ENCODE measurements at regions not wholly inside any gene's neighbourhood (a gene's known extent, or its start where the extent isn't known, plus 50 kb on each side); places are given as distances from the start of the nearest gene placed in this dataset.

DNA sequence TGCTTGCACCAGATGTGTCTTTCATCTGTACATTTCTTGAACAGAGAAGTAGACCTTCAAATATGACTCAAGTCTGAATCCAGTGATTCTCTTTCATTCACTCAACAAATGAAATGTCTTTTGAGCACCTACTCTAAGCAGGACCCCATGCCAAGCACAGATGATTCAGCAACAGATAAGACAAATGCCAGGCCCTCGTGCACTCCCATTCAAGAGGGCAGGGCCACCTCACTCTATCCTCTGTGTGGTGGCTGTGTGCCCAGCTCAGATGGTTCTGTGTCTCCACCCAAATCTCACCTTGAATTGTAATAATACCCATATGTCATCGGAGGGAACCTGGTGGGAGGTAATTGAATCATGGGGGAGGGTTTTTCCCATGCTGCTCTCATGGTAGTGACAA is 74.1 kb upstream of the NKD1 start:
- Histone ChIP-seq H3K27me3 (ENCODE audit: low read depth, low read length) (0 out of 2 replicates have a peak, but pooled peaks cover 3% of the 10 kb centered on the region), H3K4me2 (ENCODE audit: low read length) (peak overlapping the region; percentile 97), H3K27ac (ENCODE audit: low read length) (peak overlapping the region; percentile 95), H3K4me3 (ENCODE audit: low read length) (peak overlapping the region; percentile 68), H4K20me1 (ENCODE audit: insufficient read depth, low read length) (no peaks in the 10 kb centered on the region), H3K9ac (ENCODE audit: low read length) (peak overlapping the region; percentile 59; the same call in 1 of the 2 replicates), H3K9me3 (ENCODE audit: insufficient read depth, low read length) (no peaks in the 10 kb centered on the region), H3K79me2 (ENCODE audit: low read length) (no peaks in the 10 kb centered on the region), H3K36me3 (replicated peaks; ENCODE audit: low read depth, low read length) (no peaks in the 10 kb centered on the region), H2AFZ (ENCODE audit: low read depth, low read length) (peak overlapping the region; percentile 4; the same call in 1 of the 2 replicates), H3K4me1 (ENCODE audit: low read length) (peaks cover 35% of the 10 kb centered on the region)
- TF ChIP-seq CTCF (IDR thresholded peaks at IDR 0.05; ENCODE audit: low read depth, low read length) (no peak), EZH2phosphoT487 (IDR thresholded peaks at IDR 0.05; ENCODE audit: low read depth) (no peak)

DNA sequence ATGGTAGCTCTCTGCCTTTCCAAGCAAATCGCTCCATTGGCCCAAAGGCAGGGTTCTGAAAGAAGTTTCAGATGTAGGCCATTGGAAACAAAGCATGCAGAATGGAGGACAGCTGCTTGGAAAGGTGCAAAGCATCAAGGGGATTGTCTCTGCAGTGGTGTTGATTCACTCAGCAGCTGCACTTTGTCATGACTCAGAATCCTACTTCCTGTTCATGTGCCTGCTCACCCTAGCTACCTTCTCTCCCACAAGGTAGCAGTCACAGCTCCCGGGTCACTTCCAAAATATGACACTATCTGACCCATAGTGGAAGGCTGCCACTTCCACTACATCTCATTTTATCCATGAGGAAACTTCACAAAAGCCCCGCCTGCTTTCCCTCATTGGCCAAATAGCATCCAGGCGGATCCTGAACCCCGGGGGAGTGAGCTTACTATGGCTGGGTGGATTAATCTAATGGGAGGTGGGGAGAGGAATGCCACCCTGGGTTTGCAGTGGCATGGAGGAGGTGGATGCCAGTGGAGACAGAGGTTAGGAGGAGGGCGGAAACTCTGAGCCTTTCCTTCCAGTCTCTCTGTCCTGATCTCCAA is 74.7 kb upstream of the NKD1 start:
- Histone ChIP-seq H3K4me3 (ENCODE audit: low read length) (peak overlapping the region; percentile 68), H3K79me2 (ENCODE audit: low read length) (no peaks in the 10 kb centered on the region), H3K9ac (ENCODE audit: low read length) (peak overlapping the region; percentile 59), H3K27ac (ENCODE audit: low read length) (peak overlapping the region; percentile 95), H3K27me3 (ENCODE audit: low read depth, low read length) (0 out of 2 replicates have a peak, but pooled peaks cover 3% of the 10 kb centered on the region), H2AFZ (ENCODE audit: low read depth, low read length) (peak overlapping the region; percentile 28; the same call in 1 of the 2 replicates), H3K4me1 (ENCODE audit: low read length) (peaks cover 38% of the 10 kb centered on the region), H3K4me2 (ENCODE audit: low read length) (peak overlapping the region; percentile 97), H3K9me3 (ENCODE audit: insufficient read depth, low read length) (no peaks in the 10 kb centered on the region), H4K20me1 (ENCODE audit: insufficient read depth, low read length) (no peaks in the 10 kb centered on the region), H3K36me3 (replicated peaks; ENCODE audit: low read depth, low read length) (no peaks in the 10 kb centered on the region)
- no peak for TF ChIP-seq EZH2phosphoT487 (IDR thresholded peaks at IDR 0.05; ENCODE audit: low read depth)
- TF ChIP-seq CTCF (IDR thresholded peaks at IDR 0.05; ENCODE audit: low read depth, low read length): no peak

DNA sequence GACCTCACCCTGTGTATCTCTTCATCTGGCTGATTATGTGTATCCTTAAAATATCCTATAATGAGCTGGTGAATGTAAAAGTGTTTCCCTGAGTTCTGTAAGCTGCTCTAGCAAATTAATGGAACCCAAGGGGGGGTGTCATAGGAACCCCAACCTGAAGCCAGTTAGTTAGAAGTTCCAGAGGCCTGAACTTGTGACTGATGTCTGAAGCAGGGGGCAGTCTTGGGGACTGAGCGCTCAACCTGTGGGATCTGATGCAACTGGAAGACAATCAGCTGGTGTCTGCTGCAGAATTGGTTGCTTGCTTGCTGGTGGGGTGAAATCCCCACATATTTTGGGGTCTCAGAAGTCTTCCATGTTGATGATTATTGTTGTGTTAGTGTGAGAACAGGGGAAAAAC is 75.7 kb upstream of the NKD1 start:
- H3K9me3 ChIP-seq (ENCODE audit: insufficient read depth, low read length): no peaks in the 10 kb centered on the region
- H3K79me2 ChIP-seq (ENCODE audit: low read length): no peaks in the 10 kb centered on the region
- no peak overlapping the region for H3K4me3 ChIP-seq (ENCODE audit: low read length)
- H3K27me3 ChIP-seq (ENCODE audit: low read depth, low read length): 0 out of 2 replicates have a peak, but pooled peaks cover under 1% of the 10 kb centered on the region
- TF ChIP-seq CTCF (IDR thresholded peaks at IDR 0.05; ENCODE audit: low read depth, low read length) (no peak), EZH2phosphoT487 (IDR thresholded peaks at IDR 0.05; ENCODE audit: low read depth) (no peak)
- H3K27ac ChIP-seq (ENCODE audit: low read length): no peak overlapping the region
- no peak overlapping the region for H2AFZ ChIP-seq (ENCODE audit: low read depth, low read length)
- no peaks in the 10 kb centered on the region for H3K36me3 ChIP-seq (replicated peaks; ENCODE audit: low read depth, low read length)
- peaks cover 41% of the 10 kb centered on the region for H3K4me1 ChIP-seq (ENCODE audit: low read length)
- no peaks in the 10 kb centered on the region for H4K20me1 ChIP-seq (ENCODE audit: insufficient read depth, low read length)
- H3K4me2 ChIP-seq (ENCODE audit: low read length): no peak overlapping the region
- no peak overlapping the region for H3K9ac ChIP-seq (ENCODE audit: low read length)

GRCh38 chr16:50470687-50471086 is 77.5 kb upstream of the NKD1 start:
- Histone ChIP-seq H3K4me3 (ENCODE audit: low read length) (no peak overlapping the region), H3K79me2 (ENCODE audit: low read length) (no peaks in the 10 kb centered on the region), H4K20me1 (ENCODE audit: insufficient read depth, low read length) (no peaks in the 10 kb centered on the region), H3K27me3 (ENCODE audit: low read depth, low read length) (no peaks in the 10 kb centered on the region), H3K27ac (ENCODE audit: low read length) (no peak overlapping the region), H3K4me1 (ENCODE audit: low read length) (peaks cover 40% of the 10 kb centered on the region), H3K36me3 (replicated peaks; ENCODE audit: low read depth, low read length) (no peaks in the 10 kb centered on the region), H3K9me3 (ENCODE audit: insufficient read depth, low read length) (no peaks in the 10 kb centered on the region), H2AFZ (ENCODE audit: low read depth, low read length) (no peak overlapping the region), H3K4me2 (ENCODE audit: low read length) (no peak overlapping the region), H3K9ac (ENCODE audit: low read length) (no peak overlapping the region)
- no peak for TF ChIP-seq EZH2phosphoT487 (IDR thresholded peaks at IDR 0.05; ENCODE audit: low read depth)
- TF ChIP-seq CTCF (IDR thresholded peaks at IDR 0.05; ENCODE audit: low read depth, low read length): no peak

All from OCI-LY3 (cell line).